HG02610 (cell line): ENCODE measurements at regions not wholly inside any gene's neighbourhood (a gene's known extent, or its start where the extent isn't known, plus 50 kb on each side); places are given as distances from the start of the nearest gene placed in this dataset.
"Not testable (repeated sequence)": the region's sequence is repeated elsewhere in the genome, so short reads cannot be mapped to it uniquely, and the experiment has no call there.

Experiments
- ATAC-seq: cut with Tn5 transposase; IDR thresholded peaks from one replicate; pipeline ENCODE4 v1.9.1; 2021; ENCODE audit warnings: mild to moderate bottlenecking, moderate library complexity; ENCODE audit not compliant: unreplicated experiment

GRCh38 chr3:178203650-178204049, 332.6 kb upstream of the KCNMB2 start:
- ATAC-seq = no peak

- no peak for ATAC-seq
Observed at GRCh38 chr3:178205740-178206139, 330.5 kb upstream of the KCNMB2 start.

- no peak for ATAC-seq
Observed at GRCh38 chr3:178206521-178206920, 329.7 kb upstream of the KCNMB2 start.

GRCh38 chr3:178207161-178207560, 329.1 kb upstream of the KCNMB2 start:
- not testable (repeated sequence) for ATAC-seq

- ATAC-seq = not testable (repeated sequence)
Observed at GRCh38 chr3:178207627-178208026, 328.6 kb upstream of the KCNMB2 start.

GRCh38 chr3:178209116-178209515, 327.1 kb upstream of the KCNMB2 start:
- not testable (repeated sequence) for ATAC-seq

GRCh38 chr3:178209618-178210017, 326.6 kb upstream of the KCNMB2 start:
- not testable (repeated sequence) for ATAC-seq

- ATAC-seq = not testable (repeated sequence)
Observed at GRCh38 chr3:178211086-178211485, 325.1 kb upstream of the KCNMB2 start.

- no peak for ATAC-seq
Observed at GRCh38 chr3:178217479-178217878, 318.8 kb upstream of the KCNMB2 start.

- no peak for ATAC-seq
Observed at GRCh38 chr3:178218231-178218630, 318.0 kb upstream of the KCNMB2 start.

- not testable (repeated sequence) for ATAC-seq
Observed at GRCh38 chr3:178219661-178220060, 316.6 kb upstream of the KCNMB2 start.

GRCh38 chr3:178223876-178224275, 312.4 kb upstream of the KCNMB2 start:
- ATAC-seq = no peak

- ATAC-seq = no peak
Observed at GRCh38 chr3:178226094-178226493, 310.1 kb upstream of the KCNMB2 start.

- ATAC-seq = no peak
Observed at GRCh38 chr3:178231645-178232044, 304.6 kb upstream of the KCNMB2 start.

GRCh38 chr3:178233371-178234071, 302.7 kb upstream of the KCNMB2 start:
- ATAC-seq = no peak

- ATAC-seq = no peak
Observed at GRCh38 chr3:178236555-178237277, 299.5 kb upstream of the KCNMB2 start.

GRCh38 chr3:178238179-178238578, 298.1 kb upstream of the KCNMB2 start:
- no peak for ATAC-seq

- ATAC-seq = no peak
Observed at GRCh38 chr3:178244733-178245709, 291.2 kb upstream of the KCNMB2 start.

- no peak for ATAC-seq
Observed at GRCh38 chr3:178246004-178246403, 290.2 kb upstream of the KCNMB2 start.

GRCh38 chr3:178255315-178255714, 280.9 kb upstream of the KCNMB2 start:
- ATAC-seq = no peak

GRCh38 chr3:178257491-178257890, 278.7 kb upstream of the KCNMB2 start:
- ATAC-seq = no peak
